SK-N-SH (cell line): ENCODE measurements at regions not wholly inside any gene's neighbourhood (a gene's known extent, or its start where the extent isn't known, plus 50 kb on each side); places are given as distances from the start of the nearest gene placed in this dataset.

ENCODE experiments used
- CTCF ChIA-PET: fragments of 300-600, 350-600 bp; formaldehyde crosslinking; extraction: SDS; loops from one replicate; lab custom pipeline; 2021; lab: Yijun Ruan, JAX
- POLR2A ChIA-PET: fragments of 350-600 bp; sonication (Branson Sonifier 250); formaldehyde crosslinking; extraction: SDS; loops from one replicate; lab custom pipeline; 2020; ENCODE audit warnings: antibody characterized with exemption, inconsistent platforms; lab: Yijun Ruan, JAX
- DNase-seq: peaks from one replicate; pipeline ENCODE4 v3.0.0; 2012
- H2AFZ ChIP-seq: fragments of 200-600 bp; sonication (generic); 2 replicates; pipeline ENCODE4 v1.8.1; 2016; ENCODE audit warnings: antibody characterized with exemption, mild to moderate bottlenecking, low read depth
- H3F3A ChIP-seq: fragments of 200-600 bp; sonication (generic); replicated peaks from 2 replicates; pipeline ENCODE3; 2016; ENCODE audit warnings: antibody characterized with exemption, mild to moderate bottlenecking; ENCODE audit not compliant: insufficient read depth
- H3K27ac ChIP-seq, 2 experiments: fragments of 200-500 bp in 1 of 2; fragments of 200-600 bp in 1 of 2; sonication (Bioruptor generic) in 1 of 2; sonication (generic), shearing (Covaris generic) in 1 of 2; 2 replicates each; pipeline versions ENCODE4 v1.5.1 to v1.6.1; 2014 to 2016; ENCODE audit warnings: low read depth in 2 of 2, inconsistent platforms in 1 of 2, low read length in 1 of 2, mild to moderate bottlenecking in 1 of 2, mixed read lengths in 1 of 2
- H3K27me3 ChIP-seq: fragments of 200-600 bp; sonication (generic), shearing (Covaris generic); 2 replicates; pipeline ENCODE4 v1.6.1; 2016; ENCODE audit warnings: mixed run types; ENCODE audit not compliant: insufficient read depth
- H3K36me3 ChIP-seq, 2 experiments: fragments of 200-500 bp in 1 of 2; fragments of 200-600 bp in 1 of 2; sonication (Bioruptor generic) in 1 of 2; sonication (generic) in 1 of 2; replicated peaks in 1 of 2; 2 replicates each; pipeline versions ENCODE3 to v1.5.1; 2014 to 2016; ENCODE audit warnings: low read length in 1 of 2, mild to moderate bottlenecking in 1 of 2; ENCODE audit not compliant: insufficient read depth in 2 of 2, control insufficient read depth in 1 of 2
- H3K4me1 ChIP-seq, 2 experiments: fragments of 200-500 bp in 1 of 2; fragments of 200-600 bp in 1 of 2; sonication (Bioruptor generic) in 1 of 2; sonication (generic), shearing (Covaris generic) in 1 of 2; 2 replicates each; pipeline versions ENCODE4 v1.5.1 to v1.6.1; 2014 to 2016; ENCODE audit warnings: low read depth in 1 of 2, low read length in 1 of 2, mixed run types in 1 of 2; ENCODE audit not compliant: insufficient read depth in 2 of 2, control insufficient read depth in 1 of 2
- H3K4me2 ChIP-seq: fragments of 200-600 bp; sonication (generic), shearing (Covaris generic); 2 replicates; pipeline ENCODE4 v1.6.1; 2017; ENCODE audit warnings: mixed run types
- H3K4me3 ChIP-seq, 2 experiments: fragments of 200-500 bp in 1 of 2; fragments of 200-600 bp in 1 of 2; sonication (Bioruptor generic) in 1 of 2; sonication (generic), shearing (Covaris generic) in 1 of 2; 2 replicates each; pipeline versions ENCODE4 v1.5.1 to v1.8.1; 2014 to 2016; ENCODE audit warnings: low read depth in 2 of 2, inconsistent platforms in 1 of 2, low read length in 1 of 2, mild to moderate bottlenecking in 1 of 2, mixed read lengths in 1 of 2, moderate library complexity in 1 of 2
- H3K79me2 ChIP-seq: fragments of 200-600 bp; sonication (generic); 2 replicates; pipeline ENCODE4 v1.8.1; 2017; ENCODE audit warnings: mild to moderate bottlenecking; ENCODE audit not compliant: insufficient read depth
- H3K9ac ChIP-seq: fragments of 200-600 bp; sonication (generic); 2 replicates; pipeline ENCODE4 v1.6.1; 2017; ENCODE audit warnings: mixed run types
- H3K9me2 ChIP-seq: fragments of 200-600 bp; sonication (generic); 2 replicates; pipeline ENCODE4 v1.6.1; 2017; ENCODE audit warnings: mixed run types
- H3K9me3 ChIP-seq: fragments of 200-600 bp; sonication (generic); 2 replicates; pipeline ENCODE4 v1.6.1; 2017; ENCODE audit warnings: mixed run types, mild to moderate bottlenecking, moderate library complexity
- H4K20me1 ChIP-seq: fragments of 200-600 bp; sonication (generic); 2 replicates; pipeline ENCODE4 v1.6.1; 2017; ENCODE audit warnings: mild to moderate bottlenecking, mixed run types; ENCODE audit not compliant: insufficient read depth
- ELF1 ChIP-seq: IDR thresholded peaks from 2 replicates; pipeline ENCODE4 v1.4.0; 2012
- EP300 ChIP-seq, 2 experiments: IDR thresholded peaks; 2 replicates each; pipeline versions ENCODE4 v1.4.0 to v1.6.1; 2012; ENCODE audit warnings: borderline replicate concordance in 1 of 2, low read depth in 1 of 2, low read length in 1 of 2
- EZH2phosphoT487 ChIP-seq: fragments of 200-600 bp; sonication (generic); IDR thresholded peaks from 2 replicates; pipeline ENCODE4 v1.6.1; 2017; ENCODE audit warnings: low read depth, mixed run types, mild to moderate bottlenecking, antibody characterized with exemption, moderate library complexity, borderline replicate concordance
- FOSL2 ChIP-seq: IDR thresholded peaks from 2 replicates; pipeline ENCODE4 v1.4.0; 2012; ENCODE audit warnings: low read depth, mild to moderate bottlenecking, moderate library complexity, borderline replicate concordance
- MEF2A ChIP-seq: IDR thresholded peaks from 2 replicates; pipeline ENCODE4 v1.4.0; 2012; ENCODE audit warnings: low read depth, borderline replicate concordance
- NFIC ChIP-seq: IDR thresholded peaks from 2 replicates; pipeline ENCODE4 v1.4.0; 2012; ENCODE audit warnings: borderline replicate concordance
- RAD21 ChIP-seq: IDR thresholded peaks from 2 replicates; pipeline ENCODE4 v1.6.1; 2012; ENCODE audit warnings: mild to moderate bottlenecking, low read length
- RCOR1 ChIP-seq: fragments of 150-350 bp; IDR thresholded peaks from 2 replicates; pipeline ENCODE4 v1.6.1; 2017; ENCODE audit warnings: antibody characterized with exemption, low read length
- RFX5 ChIP-seq: IDR thresholded peaks from 2 replicates; pipeline ENCODE4 v1.6.1; 2012; ENCODE audit warnings: mild to moderate bottlenecking, improper control_type of control experiment, low read length
- RXRA ChIP-seq: IDR thresholded peaks from 2 replicates; pipeline ENCODE4 v1.4.0; 2012; ENCODE audit warnings: low read depth, mild to moderate bottlenecking, borderline replicate concordance
- TAF1 ChIP-seq: IDR thresholded peaks from 2 replicates; pipeline ENCODE4 v1.6.1; 2012; ENCODE audit warnings: low read depth, mild to moderate bottlenecking, low read length, moderate library complexity, borderline replicate concordance
- TCF12 ChIP-seq: IDR thresholded peaks from 2 replicates; pipeline ENCODE4 v1.4.0; 2012
- TEAD4 ChIP-seq: IDR thresholded peaks from 2 replicates; pipeline ENCODE4 v1.4.0; 2012; ENCODE audit warnings: mild to moderate bottlenecking, borderline replicate concordance; ENCODE audit not compliant: insufficient read depth
- YY1 ChIP-seq: IDR thresholded peaks from 2 replicates; pipeline ENCODE4 v1.4.0; 2012; ENCODE audit warnings: low read depth, mild to moderate bottlenecking
- WGBS: methylation state at CpG from one replicate; pipeline ENCODE4 v1.1.6; 2017; ENCODE audit warnings: low lambda C conversion rate; 5-methylcytosine and 5-hydroxymethylcytosine counted together
- TF ChIP-seq, protein P1 (sequence below): fragments of 200-600 bp; sonication (generic); IDR thresholded peaks from 2 replicates; pipeline ENCODE4 v1.6.1; 2017; ENCODE audit warnings: antibody characterized with exemption, mild to moderate bottlenecking, moderate library complexity
- TF ChIP-seq, protein P2 (sequence below): IDR thresholded peaks from 2 replicates; pipeline ENCODE4 v1.4.0; 2012; ENCODE audit warnings: low read depth
- TF ChIP-seq, protein P3 (sequence below): IDR thresholded peaks from 2 replicates; pipeline ENCODE4 v1.6.1; 2012; ENCODE audit warnings: mild to moderate bottlenecking, low read depth, low read length, moderate library complexity

DNA sequence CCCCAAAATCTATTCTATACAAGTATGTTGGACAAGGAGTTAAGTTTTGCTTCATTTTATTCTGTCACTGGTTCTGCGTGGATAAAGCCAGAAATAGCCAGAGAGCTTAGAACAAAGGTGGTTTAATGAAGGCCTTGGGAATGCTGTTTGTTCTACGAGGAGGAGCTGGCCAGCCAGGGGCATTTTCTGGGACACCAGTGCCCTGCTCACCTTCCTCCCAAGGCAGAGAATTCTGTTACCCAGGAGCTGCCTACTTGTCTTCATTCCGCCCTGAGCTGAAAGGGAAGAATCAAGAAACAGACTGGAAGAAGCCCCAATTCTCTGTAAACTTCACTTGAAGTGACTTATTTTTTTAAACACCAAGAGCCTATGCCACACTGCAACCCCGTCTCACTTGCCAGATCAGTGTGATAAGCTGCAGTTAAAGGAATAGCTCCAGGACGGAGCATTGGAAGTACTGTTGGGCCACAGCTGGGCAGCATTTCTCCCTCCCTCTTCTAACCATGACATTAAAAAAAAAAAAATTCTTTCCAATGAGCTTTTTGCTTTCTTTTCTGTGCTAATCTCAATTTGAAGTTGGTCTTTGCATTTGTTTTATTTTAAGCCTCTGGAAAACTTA is 149.8 kb upstream of the DYNLRB2 start (continued):
- TF ChIP-seq RFX5 (no peak), NFIC (no peak), FOSL2 (no peak), MEF2A (no peak), RXRA (no peak), TAF1 (no peak), TEAD4 (no peak), RCOR1 (no peak)
- TF ChIP-seq, protein P1, sequence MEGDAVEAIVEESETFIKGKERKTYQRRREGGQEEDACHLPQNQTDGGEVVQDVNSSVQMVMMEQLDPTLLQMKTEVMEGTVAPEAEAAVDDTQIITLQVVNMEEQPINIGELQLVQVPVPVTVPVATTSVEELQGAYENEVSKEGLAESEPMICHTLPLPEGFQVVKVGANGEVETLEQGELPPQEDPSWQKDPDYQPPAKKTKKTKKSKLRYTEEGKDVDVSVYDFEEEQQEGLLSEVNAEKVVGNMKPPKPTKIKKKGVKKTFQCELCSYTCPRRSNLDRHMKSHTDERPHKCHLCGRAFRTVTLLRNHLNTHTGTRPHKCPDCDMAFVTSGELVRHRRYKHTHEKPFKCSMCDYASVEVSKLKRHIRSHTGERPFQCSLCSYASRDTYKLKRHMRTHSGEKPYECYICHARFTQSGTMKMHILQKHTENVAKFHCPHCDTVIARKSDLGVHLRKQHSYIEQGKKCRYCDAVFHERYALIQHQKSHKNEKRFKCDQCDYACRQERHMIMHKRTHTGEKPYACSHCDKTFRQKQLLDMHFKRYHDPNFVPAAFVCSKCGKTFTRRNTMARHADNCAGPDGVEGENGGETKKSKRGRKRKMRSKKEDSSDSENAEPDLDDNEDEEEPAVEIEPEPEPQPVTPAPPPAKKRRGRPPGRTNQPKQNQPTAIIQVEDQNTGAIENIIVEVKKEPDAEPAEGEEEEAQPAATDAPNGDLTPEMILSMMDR: no peak
- TF ChIP-seq, protein P2, sequence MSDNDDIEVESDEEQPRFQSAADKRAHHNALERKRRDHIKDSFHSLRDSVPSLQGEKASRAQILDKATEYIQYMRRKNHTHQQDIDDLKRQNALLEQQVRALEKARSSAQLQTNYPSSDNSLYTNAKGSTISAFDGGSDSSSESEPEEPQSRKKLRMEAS: no peak

DNA sequence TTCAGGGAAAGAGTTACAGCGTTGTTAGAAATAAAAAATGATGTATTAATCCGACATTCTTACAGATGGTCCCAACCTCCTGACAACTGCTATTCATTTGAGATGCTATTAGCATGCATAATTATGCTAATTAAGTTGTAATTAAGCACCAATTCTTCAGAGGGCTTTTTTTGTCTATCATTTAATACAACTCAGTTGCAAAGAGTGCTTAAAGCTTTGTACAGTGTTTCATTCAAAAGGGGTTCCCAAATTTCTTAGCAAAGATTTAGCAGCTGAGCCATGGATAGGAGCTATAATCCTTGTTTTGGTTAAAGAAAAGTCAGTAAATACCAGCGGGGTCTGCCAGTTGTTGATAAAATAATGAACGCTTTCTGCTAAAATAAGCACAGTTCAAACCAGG is 150.7 kb upstream of the DYNLRB2 start:
- H3F3A ChIP-seq: no peaks in the 10 kb centered on the region
- CTCF ChIA-PET: interaction anchor here (1.4 kb wide), 1 partner anchor 21 kb away, joined by 3 read pairs; no protein-coding TSS in a partner anchor
- no peak overlapping the region for H3K9ac ChIP-seq
- H3K27me3 ChIP-seq: no peaks in the 10 kb centered on the region
- H3K79me2 ChIP-seq: no peaks in the 10 kb centered on the region
- POLR2A ChIA-PET: no interaction called here
- H3K36me3 ChIP-seq: no peaks in the 10 kb centered on the region
- no peaks in the 10 kb centered on the region for H3K9me3 ChIP-seq
- no peaks in the 10 kb centered on the region for H3K9me2 ChIP-seq
- no peak for DNase-seq
- 34% methylated on average over 4 of the region's 4 CpGs for WGBS
- TF ChIP-seq TEAD4 (no peak), EZH2phosphoT487 (no peak), NFIC (no peak), FOSL2 (no peak), TCF12 (no peak), RCOR1 (no peak)
- H3K4me2 ChIP-seq: no peak overlapping the region
- H3K27ac ChIP-seq: no peak overlapping the region
- H4K20me1 ChIP-seq: no peaks in the 10 kb centered on the region
- no peak overlapping the region for H2AFZ ChIP-seq
- no peak overlapping the region for H3K4me3 ChIP-seq
- H3K4me1 ChIP-seq: no peaks in the 10 kb centered on the region

DNA sequence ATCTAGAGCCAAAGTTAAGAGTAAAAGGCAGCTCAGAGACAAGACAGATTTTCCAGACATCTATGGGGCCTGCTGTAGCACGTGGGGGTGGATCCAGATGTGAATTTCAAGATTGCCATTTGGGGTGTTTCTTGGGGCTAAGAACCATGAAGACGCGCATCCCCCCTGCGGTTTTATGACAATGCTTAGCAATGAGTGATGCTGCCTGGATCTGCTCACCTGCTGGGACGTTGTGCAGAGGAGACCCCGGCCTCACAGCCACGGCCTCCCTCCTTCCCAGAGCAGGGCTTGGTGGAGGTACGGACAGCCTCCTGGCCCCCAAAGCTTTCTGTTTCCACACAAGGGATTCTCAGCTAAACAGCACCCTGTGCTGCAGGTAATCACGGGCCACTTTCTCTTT is 151.5 kb upstream of the DYNLRB2 start:
- no peaks in the 10 kb centered on the region for H4K20me1 ChIP-seq
- 24% methylated on average over 5 of the region's 9 CpGs for WGBS
- no peak overlapping the region for H3K9ac ChIP-seq
- H3K9me2 ChIP-seq: no peaks in the 10 kb centered on the region
- no peaks in the 10 kb centered on the region for H3K9me3 ChIP-seq
- no peaks in the 10 kb centered on the region for H3F3A ChIP-seq
- ChIA-PET POLR2A (no interaction called here), CTCF (no interaction called here)
- no peaks in the 10 kb centered on the region for H3K79me2 ChIP-seq
- H3K4me1 ChIP-seq: no peaks in the 10 kb centered on the region
- no peak overlapping the region for H3K4me2 ChIP-seq
- H3K4me3 ChIP-seq: no peak overlapping the region
- H2AFZ ChIP-seq: no peak overlapping the region
- H3K27me3 ChIP-seq: no peaks in the 10 kb centered on the region
- H3K27ac ChIP-seq: no peak overlapping the region
- H3K36me3 ChIP-seq: no peaks in the 10 kb centered on the region
- no peak for DNase-seq
- no peak for TF ChIP-seq TAF1
- TF ChIP-seq, protein P3, sequence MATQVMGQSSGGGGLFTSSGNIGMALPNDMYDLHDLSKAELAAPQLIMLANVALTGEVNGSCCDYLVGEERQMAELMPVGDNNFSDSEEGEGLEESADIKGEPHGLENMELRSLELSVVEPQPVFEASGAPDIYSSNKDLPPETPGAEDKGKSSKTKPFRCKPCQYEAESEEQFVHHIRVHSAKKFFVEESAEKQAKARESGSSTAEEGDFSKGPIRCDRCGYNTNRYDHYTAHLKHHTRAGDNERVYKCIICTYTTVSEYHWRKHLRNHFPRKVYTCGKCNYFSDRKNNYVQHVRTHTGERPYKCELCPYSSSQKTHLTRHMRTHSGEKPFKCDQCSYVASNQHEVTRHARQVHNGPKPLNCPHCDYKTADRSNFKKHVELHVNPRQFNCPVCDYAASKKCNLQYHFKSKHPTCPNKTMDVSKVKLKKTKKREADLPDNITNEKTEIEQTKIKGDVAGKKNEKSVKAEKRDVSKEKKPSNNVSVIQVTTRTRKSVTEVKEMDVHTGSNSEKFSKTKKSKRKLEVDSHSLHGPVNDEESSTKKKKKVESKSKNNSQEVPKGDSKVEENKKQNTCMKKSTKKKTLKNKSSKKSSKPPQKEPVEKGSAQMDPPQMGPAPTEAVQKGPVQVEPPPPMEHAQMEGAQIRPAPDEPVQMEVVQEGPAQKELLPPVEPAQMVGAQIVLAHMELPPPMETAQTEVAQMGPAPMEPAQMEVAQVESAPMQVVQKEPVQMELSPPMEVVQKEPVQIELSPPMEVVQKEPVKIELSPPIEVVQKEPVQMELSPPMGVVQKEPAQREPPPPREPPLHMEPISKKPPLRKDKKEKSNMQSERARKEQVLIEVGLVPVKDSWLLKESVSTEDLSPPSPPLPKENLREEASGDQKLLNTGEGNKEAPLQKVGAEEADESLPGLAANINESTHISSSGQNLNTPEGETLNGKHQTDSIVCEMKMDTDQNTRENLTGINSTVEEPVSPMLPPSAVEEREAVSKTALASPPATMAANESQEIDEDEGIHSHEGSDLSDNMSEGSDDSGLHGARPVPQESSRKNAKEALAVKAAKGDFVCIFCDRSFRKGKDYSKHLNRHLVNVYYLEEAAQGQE: no peak
- TF ChIP-seq ELF1: no peak
- no peak for TF ChIP-seq RCOR1
- TF ChIP-seq NFIC: no peak
- TF ChIP-seq, protein P1: no peak
- TF ChIP-seq RAD21: no peak
- no peak for TF ChIP-seq YY1
- TF ChIP-seq EZH2phosphoT487: no peak
- TF ChIP-seq EP300 (IDR thresholded peaks at IDR 0.05; ENCODE audit: borderline replicate concordance in 1 of 2, low read depth in 1 of 2, low read length in 1 of 2): no peak
